ENCODE measurements at regions not wholly inside any gene's neighbourhood (a gene's known extent, or its start where the extent isn't known, plus 50 kb on each side); places are given as distances from the start of the nearest gene placed in this dataset.
"Not testable (repeated sequence)": the region's sequence is repeated elsewhere in the genome, so short reads cannot be mapped to it uniquely, and the experiment has no call there.

GRCh38 chr7:49020145-49020544, 95.8 kb downstream of the CDC14C start:
- Mint-ChIP-seq H3K27ac (ENCODE audit: low read depth, unreplicated experiment) (no peak overlapping the region), H3K36me3 (ENCODE audit: insufficient read depth, unreplicated experiment) (no peaks in the 10 kb centered on the region), H3K4me1 (ENCODE audit: insufficient read depth, unreplicated experiment) (no peaks in the 10 kb centered on the region), H3K27me3 (ENCODE audit: insufficient read depth, unreplicated experiment) (peaks cover 62% of the 10 kb centered on the region), H3K4me3 (ENCODE audit: unreplicated experiment) (no peak overlapping the region), H3K9me3 (ENCODE audit: unreplicated experiment) (no peaks in the 10 kb centered on the region)
- CTCF ChIA-PET = interaction anchor here (1.2 kb wide), 1 partner anchor 10 kb away, joined by 4 read pairs; no protein-coding TSS in a partner anchor
- no peak for TF ChIP-seq CTCF (IDR thresholded peaks at IDR 0.05; ENCODE audit: unreplicated experiment)
- no peak for DNase-seq (ENCODE audit: unreplicated experiment)
- no TSS peak for BruUV-seq (replicated peaks)
- POLR2A ChIA-PET = no interaction called here
- intact Hi-C loops (cut with micrococcal nuclease) = no loop called here

GRCh38 chr7:49022448-49022847, 98.1 kb downstream of the CDC14C start:
- ChIA-PET CTCF (no interaction called here), POLR2A (no interaction called here)
- DNase-seq (ENCODE audit: unreplicated experiment) = no peak
- no peaks in the 10 kb centered on the region for H3K4me1 Mint-ChIP-seq (ENCODE audit: insufficient read depth, unreplicated experiment)
- no peaks in the 10 kb centered on the region for H3K9me3 Mint-ChIP-seq (ENCODE audit: unreplicated experiment)
- H3K36me3 Mint-ChIP-seq (ENCODE audit: insufficient read depth, unreplicated experiment) = no peaks in the 10 kb centered on the region
- intact Hi-C loops (cut with micrococcal nuclease) = no loop called here
- peaks cover 79% of the 10 kb centered on the region for H3K27me3 Mint-ChIP-seq (ENCODE audit: insufficient read depth, unreplicated experiment)
- no peak overlapping the region for H3K4me3 Mint-ChIP-seq (ENCODE audit: unreplicated experiment)
- H3K27ac Mint-ChIP-seq (ENCODE audit: low read depth, unreplicated experiment) = no peak overlapping the region
- TF ChIP-seq CTCF (IDR thresholded peaks at IDR 0.05; ENCODE audit: unreplicated experiment) = no peak
- no TSS peak for BruUV-seq (replicated peaks)

- intact Hi-C loops (cut with micrococcal nuclease) = no loop called here
- ChIA-PET POLR2A (no interaction called here), CTCF (interaction anchor here (0.6 to 0.9 kb wide), 2 partner anchors 184 to 724 kb away, joined by 3 to 4 read pairs; no protein-coding TSS in a partner anchor)
- BruUV-seq (replicated peaks) = no TSS peak
- no peaks in the 10 kb centered on the region for H3K36me3 Mint-ChIP-seq (ENCODE audit: insufficient read depth, unreplicated experiment)
- peaks cover 82% of the 10 kb centered on the region for H3K27me3 Mint-ChIP-seq (ENCODE audit: insufficient read depth, unreplicated experiment)
- no peak for DNase-seq (ENCODE audit: unreplicated experiment)
- no peak overlapping the region for H3K4me3 Mint-ChIP-seq (ENCODE audit: unreplicated experiment)
- H3K9me3 Mint-ChIP-seq (ENCODE audit: unreplicated experiment) = no peaks in the 10 kb centered on the region
- H3K4me1 Mint-ChIP-seq (ENCODE audit: insufficient read depth, unreplicated experiment) = no peaks in the 10 kb centered on the region
- no peak for TF ChIP-seq CTCF (IDR thresholded peaks at IDR 0.05; ENCODE audit: unreplicated experiment)
- H3K27ac Mint-ChIP-seq (ENCODE audit: low read depth, unreplicated experiment) = no peak overlapping the region
Observed at GRCh38 chr7:49023345-49024328, 99.3 kb downstream of the CDC14C start.

- CTCF ChIA-PET = interaction anchor here (0.8 to 1.2 kb wide), 2 partner anchors 10 to 29 kb away, joined by 4 read pairs; no protein-coding TSS in a partner anchor
- peaks cover 45% of the 10 kb centered on the region for H3K27me3 Mint-ChIP-seq (ENCODE audit: insufficient read depth, unreplicated experiment)
- POLR2A ChIA-PET = no interaction called here
- H3K27ac Mint-ChIP-seq (ENCODE audit: low read depth, unreplicated experiment) = no peak overlapping the region
- no peaks in the 10 kb centered on the region for H3K9me3 Mint-ChIP-seq (ENCODE audit: unreplicated experiment)
- no peak overlapping the region for H3K4me3 Mint-ChIP-seq (ENCODE audit: unreplicated experiment)
- H3K4me1 Mint-ChIP-seq (ENCODE audit: insufficient read depth, unreplicated experiment) = no peaks in the 10 kb centered on the region
- no peaks in the 10 kb centered on the region for H3K36me3 Mint-ChIP-seq (ENCODE audit: insufficient read depth, unreplicated experiment)
- TF ChIP-seq CTCF (IDR thresholded peaks at IDR 0.05; ENCODE audit: unreplicated experiment) = no peak
- intact Hi-C loops (cut with micrococcal nuclease) = no loop called here
- DNase-seq (ENCODE audit: unreplicated experiment) = no peak
- no TSS peak for BruUV-seq (replicated peaks)
Observed at GRCh38 chr7:49030221-49030620, 105.9 kb downstream of the CDC14C start.

GRCh38 chr7:49033140-49033539, 108.8 kb downstream of the CDC14C start:
- intact Hi-C loops (cut with micrococcal nuclease); H3K36me3 Mint-ChIP-seq (ENCODE audit: insufficient read depth, unreplicated experiment); H3K9me3 Mint-ChIP-seq (ENCODE audit: unreplicated experiment); H3K4me3 Mint-ChIP-seq (ENCODE audit: unreplicated experiment); H3K27ac Mint-ChIP-seq (ENCODE audit: low read depth, unreplicated experiment); H3K4me1 Mint-ChIP-seq (ENCODE audit: insufficient read depth, unreplicated experiment); DNase-seq (ENCODE audit: unreplicated experiment); CTCF ChIA-PET; BruUV-seq (replicated peaks); POLR2A ChIA-PET: not testable (repeated sequence)
- H3K27me3 Mint-ChIP-seq (ENCODE audit: insufficient read depth, unreplicated experiment) = peaks cover 33% of the 10 kb centered on the region

Data from MCF 10A (cell line).